ENCODE measurements at regions not wholly inside any gene's neighbourhood (a gene's known extent, or its start where the extent isn't known, plus 50 kb on each side); places are given as distances from the start of the nearest gene placed in this dataset.

DNA sequence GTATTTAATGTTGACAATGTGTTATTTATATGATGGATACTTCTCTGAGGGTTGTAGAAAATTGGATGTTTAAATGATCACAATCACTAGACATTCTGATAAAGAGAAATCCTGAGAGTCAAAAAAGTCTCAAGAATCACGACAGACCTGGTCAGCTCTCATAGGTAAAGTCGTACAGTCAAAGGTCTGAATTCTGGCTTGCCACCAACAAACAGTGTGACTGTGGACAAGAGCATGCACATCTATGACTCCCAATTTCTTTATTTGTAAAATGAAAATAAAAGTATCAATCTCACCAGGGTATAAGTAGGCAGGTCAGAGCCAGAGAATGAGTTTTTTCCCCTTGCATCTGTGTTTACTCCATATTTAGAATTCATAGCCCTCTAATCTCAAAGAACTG is 556.7 kb downstream of the FAM181B start (continued):
- TF ChIP-seq, protein P1, sequence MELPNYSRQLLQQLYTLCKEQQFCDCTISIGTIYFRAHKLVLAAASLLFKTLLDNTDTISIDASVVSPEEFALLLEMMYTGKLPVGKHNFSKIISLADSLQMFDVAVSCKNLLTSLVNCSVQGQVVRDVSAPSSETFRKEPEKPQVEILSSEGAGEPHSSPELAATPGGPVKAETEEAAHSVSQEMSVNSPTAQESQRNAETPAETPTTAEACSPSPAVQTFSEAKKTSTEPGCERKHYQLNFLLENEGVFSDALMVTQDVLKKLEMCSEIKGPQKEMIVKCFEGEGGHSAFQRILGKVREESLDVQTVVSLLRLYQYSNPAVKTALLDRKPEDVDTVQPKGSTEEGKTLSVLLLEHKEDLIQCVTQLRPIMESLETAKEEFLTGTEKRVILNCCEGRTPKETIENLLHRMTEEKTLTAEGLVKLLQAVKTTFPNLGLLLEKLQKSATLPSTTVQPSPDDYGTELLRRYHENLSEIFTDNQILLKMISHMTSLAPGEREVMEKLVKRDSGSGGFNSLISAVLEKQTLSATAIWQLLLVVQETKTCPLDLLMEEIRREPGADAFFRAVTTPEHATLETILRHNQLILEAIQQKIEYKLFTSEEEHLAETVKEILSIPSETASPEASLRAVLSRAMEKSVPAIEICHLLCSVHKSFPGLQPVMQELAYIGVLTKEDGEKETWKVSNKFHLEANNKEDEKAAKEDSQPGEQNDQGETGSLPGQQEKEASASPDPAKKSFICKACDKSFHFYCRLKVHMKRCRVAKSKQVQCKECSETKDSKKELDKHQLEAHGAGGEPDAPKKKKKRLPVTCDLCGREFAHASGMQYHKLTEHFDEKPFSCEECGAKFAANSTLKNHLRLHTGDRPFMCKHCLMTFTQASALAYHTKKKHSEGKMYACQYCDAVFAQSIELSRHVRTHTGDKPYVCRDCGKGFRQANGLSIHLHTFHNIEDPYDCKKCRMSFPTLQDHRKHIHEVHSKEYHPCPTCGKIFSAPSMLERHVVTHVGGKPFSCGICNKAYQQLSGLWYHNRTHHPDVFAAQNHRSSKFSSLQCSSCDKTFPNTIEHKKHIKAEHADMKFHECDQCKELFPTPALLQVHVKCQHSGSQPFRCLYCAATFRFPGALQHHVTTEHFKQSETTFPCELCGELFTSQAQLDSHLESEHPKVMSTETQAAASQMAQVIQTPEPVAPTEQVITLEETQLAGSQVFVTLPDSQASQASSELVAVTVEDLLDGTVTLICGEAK (IDR thresholded peaks at IDR 0.05), result no peak
- TF ChIP-seq, protein P1 (CRISPR knock-in tag; IDR thresholded peaks at IDR 0.05), result no peak
- TF ChIP-seq NFYB (CRISPR knock-in tag; IDR thresholded peaks at IDR 0.05), result no peak
- no peak for TF ChIP-seq HHEX (CRISPR knock-in tag; IDR thresholded peaks at IDR 0.05)
- TF ChIP-seq, protein P2, sequence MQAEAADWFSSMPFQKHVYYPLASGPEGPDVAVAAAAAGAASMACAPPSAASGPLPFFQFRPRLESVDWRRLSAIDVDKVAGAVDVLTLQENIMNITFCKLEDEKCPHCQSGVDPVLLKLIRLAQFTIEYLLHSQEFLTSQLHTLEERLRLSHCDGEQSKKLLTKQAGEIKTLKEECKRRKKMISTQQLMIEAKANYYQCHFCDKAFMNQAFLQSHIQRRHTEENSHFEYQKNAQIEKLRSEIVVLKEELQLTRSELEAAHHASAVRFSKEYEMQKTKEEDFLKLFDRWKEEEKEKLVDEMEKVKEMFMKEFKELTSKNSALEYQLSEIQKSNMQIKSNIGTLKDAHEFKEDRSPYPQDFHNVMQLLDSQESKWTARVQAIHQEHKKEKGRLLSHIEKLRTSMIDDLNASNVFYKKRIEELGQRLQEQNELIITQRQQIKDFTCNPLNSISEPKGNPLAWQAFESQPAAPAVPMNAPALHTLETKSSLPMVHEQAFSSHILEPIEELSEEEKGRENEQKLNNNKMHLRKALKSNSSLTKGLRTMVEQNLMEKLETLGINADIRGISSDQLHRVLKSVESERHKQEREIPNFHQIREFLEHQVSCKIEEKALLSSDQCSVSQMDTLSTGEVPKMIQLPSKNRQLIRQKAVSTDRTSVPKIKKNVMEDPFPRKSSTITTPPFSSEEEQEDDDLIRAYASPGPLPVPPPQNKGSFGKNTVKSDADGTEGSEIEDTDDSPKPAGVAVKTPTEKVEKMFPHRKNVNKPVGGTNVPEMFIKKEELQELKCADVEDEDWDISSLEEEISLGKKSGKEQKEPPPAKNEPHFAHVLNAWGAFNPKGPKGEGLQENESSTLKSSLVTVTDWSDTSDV (CRISPR knock-in tag; IDR thresholded peaks at IDR 0.05), result no peak
- TF ChIP-seq ZNF660 (CRISPR knock-in tag; IDR thresholded peaks at IDR 0.05; ENCODE audit: borderline replicate concordance, low read depth), result no peak
- no peak for TF ChIP-seq THYN1 (CRISPR knock-in tag; IDR thresholded peaks at IDR 0.05; ENCODE audit: borderline replicate concordance, low read depth)
- TF ChIP-seq CHD4 (IDR thresholded peaks at IDR 0.05; ENCODE audit: borderline replicate concordance, low read length), result no peak
- TF ChIP-seq ZNF549 (CRISPR knock-in tag; IDR thresholded peaks at IDR 0.05), result no peak
